DND-41 (cell line): ENCODE measurements at regions not wholly inside any gene's neighbourhood (a gene's known extent, or its start where the extent isn't known, plus 50 kb on each side); places are given as distances from the start of the nearest gene placed in this dataset.

Experiments used
- ATAC-seq: fragments of 200-7000 bp; cut with Tn5 transposase; 3 replicates; pipeline ENCODE4 v1.9.1; 2021; ENCODE audit warnings: low read depth; ENCODE audit not compliant: insufficient read depth
- DNase-seq: peaks from one replicate; pipeline ENCODE4 v3.0.0-alpha.2; 2020
- H2AFZ ChIP-seq: 2 replicates; pipeline ENCODE4 v1.6.0; 2012; ENCODE audit warnings: low read depth, low read length
- H3K27ac ChIP-seq: 2 replicates; pipeline ENCODE4 v1.5.1; 2012; ENCODE audit warnings: low read length, inconsistent platforms
- H3K27me3 ChIP-seq: fragments of 200-600 bp; sonication (generic); 2 replicates; pipeline ENCODE4 v1.6.0; 2012; ENCODE audit warnings: low read length, mild to moderate bottlenecking, inconsistent platforms; ENCODE audit not compliant: insufficient read depth, poor library complexity
- H3K36me3 ChIP-seq: 2 replicates; pipeline ENCODE4 v1.5.1; 2012; ENCODE audit warnings: low read length, inconsistent platforms; ENCODE audit not compliant: insufficient read depth
- H3K4me1 ChIP-seq: 2 replicates; pipeline ENCODE4 v1.5.1; 2012; ENCODE audit warnings: mild to moderate bottlenecking, low read length; ENCODE audit not compliant: insufficient read depth
- H3K4me2 ChIP-seq: 2 replicates; pipeline ENCODE4 v1.6.0; 2012; ENCODE audit warnings: mild to moderate bottlenecking, moderate library complexity, low read length, inconsistent platforms; ENCODE audit not compliant: insufficient read depth
- H3K4me3 ChIP-seq, 2 experiments: fragments of 200-600 bp in 1 of 2; shearing (Covaris generic) in 1 of 2; 2 replicates each; pipeline ENCODE4 v1.5.1; 2012 to 2016; ENCODE audit warnings: inconsistent platforms in 2 of 2, low read length in 2 of 2, mild to moderate bottlenecking in 2 of 2, low read depth in 1 of 2, moderate library complexity in 1 of 2
- H3K79me2 ChIP-seq: 2 replicates; pipeline ENCODE4 v1.6.0; 2012; ENCODE audit warnings: low read length, inconsistent platforms; ENCODE audit not compliant: insufficient read depth
- H3K9ac ChIP-seq: 2 replicates; pipeline ENCODE4 v1.6.0; 2012; ENCODE audit warnings: low read depth, mild to moderate bottlenecking, inconsistent platforms, low read length, moderate library complexity
- H3K9me3 ChIP-seq: 2 replicates; pipeline ENCODE4 v1.5.1; 2012; ENCODE audit warnings: low read length, moderate library complexity, mild to moderate bottlenecking, inconsistent platforms; ENCODE audit not compliant: insufficient read depth, severe bottlenecking
- H4K20me1 ChIP-seq: 2 replicates; pipeline ENCODE4 v1.6.0; 2012; ENCODE audit warnings: low read length; ENCODE audit not compliant: insufficient read depth
- CTCF ChIP-seq: IDR thresholded peaks from 2 replicates; pipeline ENCODE4 v1.5.1; 2012; ENCODE audit warnings: borderline replicate concordance, low read length, moderate library complexity, mild to moderate bottlenecking; ENCODE audit not compliant: poor library complexity, severe bottlenecking; ENCODE audit errors: extremely low read depth
- EZH2 ChIP-seq: IDR thresholded peaks from 3 replicates; pipeline ENCODE4 v1.6.1; 2012; ENCODE audit warnings: borderline replicate concordance, low read depth, mild to moderate bottlenecking, moderate library complexity, low read length, inconsistent platforms; ENCODE audit not compliant: severe bottlenecking

DNA sequence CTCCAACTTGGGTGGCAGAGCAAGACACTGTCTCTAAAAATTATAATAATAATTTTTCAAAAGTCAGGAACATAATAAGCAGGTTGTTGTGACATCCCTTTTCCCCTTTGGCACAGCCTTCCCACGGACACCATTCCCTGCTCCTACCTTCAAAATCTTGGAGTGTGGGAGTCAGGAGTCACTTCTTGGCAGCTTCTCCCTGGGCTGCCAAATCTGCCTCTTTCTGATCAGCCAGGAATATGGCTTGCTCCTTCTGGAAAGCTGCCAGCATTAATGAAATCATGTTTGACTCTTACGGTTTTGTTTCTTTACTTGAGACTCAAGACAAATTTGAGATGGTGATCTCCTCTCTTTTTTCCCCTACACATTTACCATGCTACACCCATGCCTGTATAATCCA lies 391.4 kb upstream of the SYT1 start:
- Histone ChIP-seq H3K27ac (no peak overlapping the region), H3K9ac (no peak overlapping the region), H3K36me3 (no peaks in the 10 kb centered on the region), H3K4me1 (no peaks in the 10 kb centered on the region), H3K9me3 (no peaks in the 10 kb centered on the region), H4K20me1 (no peaks in the 10 kb centered on the region), H2AFZ (no peak overlapping the region), H3K79me2 (no peaks in the 10 kb centered on the region), H3K4me2 (no peak overlapping the region), H3K4me3 (no peak overlapping the region), H3K27me3 (no peaks in the 10 kb centered on the region)
- TF ChIP-seq EZH2: no peak
- no peak for TF ChIP-seq CTCF
- DNase-seq (no peak), ATAC-seq (no peak)

- DNase-seq (no peak), ATAC-seq (no peak)
- Histone ChIP-seq H3K36me3 (no peaks in the 10 kb centered on the region), H3K27ac (no peak overlapping the region), H4K20me1 (no peaks in the 10 kb centered on the region), H3K4me2 (no peak overlapping the region), H2AFZ (no peak overlapping the region), H3K27me3 (no peaks in the 10 kb centered on the region), H3K9me3 (no peaks in the 10 kb centered on the region), H3K79me2 (no peaks in the 10 kb centered on the region), H3K4me3 (no peak overlapping the region), H3K4me1 (no peaks in the 10 kb centered on the region), H3K9ac (no peak overlapping the region)
- no peak for TF ChIP-seq EZH2
- TF ChIP-seq CTCF: no peak
Observed at GRCh38 chr12:78473561-78473960, 391.0 kb upstream of the SYT1 start.

GRCh38 chr12:78483767-78484315 lies 380.7 kb upstream of the SYT1 start:
- no peak overlapping the region for H2AFZ ChIP-seq
- no peaks in the 10 kb centered on the region for H3K9me3 ChIP-seq
- H3K4me1 ChIP-seq: no peaks in the 10 kb centered on the region
- no peak for ATAC-seq
- H3K4me2 ChIP-seq: no peak overlapping the region
- no peak for DNase-seq
- H3K4me3 ChIP-seq: no peak overlapping the region
- H3K9ac ChIP-seq: no peak overlapping the region
- H4K20me1 ChIP-seq: no peaks in the 10 kb centered on the region
- no peak for TF ChIP-seq CTCF
- no peak for TF ChIP-seq EZH2
- no peaks in the 10 kb centered on the region for H3K27me3 ChIP-seq
- H3K36me3 ChIP-seq: no peaks in the 10 kb centered on the region
- no peak overlapping the region for H3K27ac ChIP-seq
- H3K79me2 ChIP-seq: no peaks in the 10 kb centered on the region

DNA sequence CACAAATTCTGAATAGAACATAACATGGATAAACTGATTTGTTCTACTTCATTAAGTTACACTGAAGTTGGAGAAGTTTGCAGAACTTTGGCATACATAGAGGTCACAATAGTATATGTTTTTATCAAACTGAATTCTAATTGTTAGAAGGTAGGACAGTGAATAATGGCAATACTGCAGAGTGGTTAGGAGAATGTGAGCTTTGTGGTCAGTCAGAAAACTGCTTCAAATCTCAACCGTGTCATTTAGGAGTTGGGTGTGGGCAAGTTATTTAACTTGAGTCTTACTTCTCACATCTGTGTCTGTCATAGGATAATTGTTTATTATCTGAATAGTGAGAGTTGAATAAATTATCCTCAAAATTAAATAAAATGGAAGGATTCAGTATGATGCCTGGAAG lies 374.6 kb upstream of the SYT1 start:
- H4K20me1 ChIP-seq: no peaks in the 10 kb centered on the region
- H3K9ac ChIP-seq: no peak overlapping the region
- DNase-seq (no peak), ATAC-seq (no peak)
- TF ChIP-seq EZH2 (no peak), CTCF (no peak)
- no peaks in the 10 kb centered on the region for H3K27me3 ChIP-seq
- H3K79me2 ChIP-seq: no peaks in the 10 kb centered on the region
- H3K27ac ChIP-seq: no peak overlapping the region
- no peak overlapping the region for H3K4me2 ChIP-seq
- no peak overlapping the region for H3K4me3 ChIP-seq
- H3K9me3 ChIP-seq: no peaks in the 10 kb centered on the region
- H3K4me1 ChIP-seq: no peaks in the 10 kb centered on the region
- no peak overlapping the region for H2AFZ ChIP-seq
- H3K36me3 ChIP-seq: no peaks in the 10 kb centered on the region
